IMR-90 (cell line): ENCODE measurements at regions not wholly inside any gene's neighbourhood (a gene's known extent, or its start where the extent isn't known, plus 50 kb on each side); places are given as distances from the start of the nearest gene placed in this dataset.

Source experiments
- ATAC-seq: fragments of 200-7000 bp; cut with Tn5 transposase; 2 replicates; pipeline ENCODE4 v1.9.1; 2020; ENCODE audit warnings: low read depth, mild to moderate bottlenecking, moderate library complexity
- BruUV-seq: library from RNA; stranded (reverse); fragments of 400-500 nt; replicated peaks from 2 replicates; lab custom pipeline; 2021; lab: Mats Ljungman, UMichigan
- CTCF ChIA-PET: fragments of 300-600 bp; formaldehyde crosslinking; extraction: SDS; loops from one replicate; lab custom pipeline; 2021; ENCODE audit warnings: antibody characterized with exemption; lab: Yijun Ruan, JAX
- POLR2A ChIA-PET: fragments of 300-600 bp; sonication (Branson Sonifier 250); formaldehyde crosslinking; loops from one replicate; lab custom pipeline; 2022; ENCODE audit warnings: antibody characterized with exemption; ENCODE audit not compliant: unreplicated experiment; lab: Charles Lee
- DNase-seq: peaks from one replicate; pipeline ENCODE4 v3.0.0; 2013
- H2AFZ ChIP-seq: replicated peaks from 2 replicates; pipeline ENCODE3; 2013; ENCODE audit warnings: low read length, mild to moderate bottlenecking; ENCODE audit not compliant: poor library complexity
- H2AK5ac ChIP-seq: 2 replicates; pipeline ENCODE4 v1.6.1; 2013; ENCODE audit warnings: low read depth, low read length, inconsistent platforms
- H2AK9ac ChIP-seq: replicated peaks from 2 replicates; pipeline ENCODE3; 2013; ENCODE audit warnings: mild to moderate bottlenecking, low read depth, low read length, moderate library complexity; ENCODE audit not compliant: poor library complexity
- H2BK120ac ChIP-seq: 2 replicates; pipeline ENCODE4 v1.6.1; 2013; ENCODE audit warnings: low read depth, low read length, inconsistent platforms
- H2BK15ac ChIP-seq: 3 replicates; pipeline ENCODE4 v1.6.1; 2013; ENCODE audit warnings: low read depth, low read length, inconsistent platforms
- H2BK20ac ChIP-seq: 2 replicates; pipeline ENCODE4 v1.6.1; 2013; ENCODE audit warnings: low read depth, mild to moderate bottlenecking, inconsistent platforms, low read length, moderate library complexity
- H2BK5ac ChIP-seq: 2 replicates; pipeline ENCODE4 v1.6.1; 2013; ENCODE audit warnings: mild to moderate bottlenecking, low read depth, low read length, inconsistent platforms; ENCODE audit not compliant: poor library complexity, severe bottlenecking
- H3K14ac ChIP-seq: replicated peaks from 2 replicates; pipeline ENCODE4 v1.6.1; 2013; ENCODE audit warnings: low read depth, low read length, inconsistent platforms
- H3K18ac ChIP-seq: 2 replicates; pipeline ENCODE4 v1.6.1; 2013; ENCODE audit warnings: low read depth, low read length, control low read depth
- H3K23ac ChIP-seq: 2 replicates; pipeline ENCODE4 v1.6.1; 2013; ENCODE audit warnings: low read depth, low read length, inconsistent platforms
- H3K27ac ChIP-seq: 2 replicates; pipeline ENCODE4 v1.5.1; 2013; ENCODE audit warnings: mild to moderate bottlenecking, control low read depth, low read length; ENCODE audit not compliant: insufficient read depth
- H3K27me3 ChIP-seq: 2 replicates; pipeline ENCODE4 v1.6.1; 2013; ENCODE audit warnings: low read length; ENCODE audit not compliant: control insufficient read depth, insufficient read depth
- H3K36me3 ChIP-seq: 2 replicates; pipeline ENCODE4 v1.6.1; 2013; ENCODE audit warnings: low read length, mixed read lengths; ENCODE audit not compliant: control insufficient read depth, insufficient read depth
- H3K4ac ChIP-seq: 2 replicates; pipeline ENCODE4 v1.6.1; 2013; ENCODE audit warnings: low read depth, low read length, inconsistent platforms
- H3K4me1 ChIP-seq: 2 replicates; pipeline ENCODE4 v1.6.1; 2013; ENCODE audit warnings: low read length, mixed read lengths; ENCODE audit not compliant: control insufficient read depth, insufficient read depth
- H3K4me2 ChIP-seq: 2 replicates; pipeline ENCODE4 v1.6.1; 2013; ENCODE audit warnings: low read depth, mild to moderate bottlenecking, control low read depth, low read length, moderate library complexity
- H3K4me3 ChIP-seq: 2 replicates; pipeline ENCODE4 v1.5.1; 2013; ENCODE audit warnings: low read depth, mild to moderate bottlenecking, control low read depth, low read length, moderate library complexity; ENCODE audit not compliant: insufficient read depth
- H3K56ac ChIP-seq: 2 replicates; pipeline ENCODE4 v1.6.1; 2013; ENCODE audit warnings: low read length, inconsistent platforms; ENCODE audit not compliant: insufficient read depth; ENCODE audit errors: extremely low read depth
- H3K79me1 ChIP-seq, 2 experiments: 2 replicates each; pipeline ENCODE4 v1.6.1; 2013; ENCODE audit warnings: low read length in 2 of 2, inconsistent platforms in 1 of 2, low read depth in 1 of 2
- H3K9ac ChIP-seq: 2 replicates; pipeline ENCODE4 v1.6.1; 2013; ENCODE audit warnings: low read depth, low read length, control low read depth
- H3K9me1 ChIP-seq: 2 replicates; pipeline ENCODE4 v1.6.1; 2013; ENCODE audit warnings: low read length, inconsistent platforms; ENCODE audit not compliant: insufficient read depth
- H3K9me3 ChIP-seq: 2 replicates; pipeline ENCODE4 v1.6.1; 2013; ENCODE audit warnings: low read length; ENCODE audit not compliant: control insufficient read depth, insufficient read depth
- H4K20me1 ChIP-seq: 2 replicates; pipeline ENCODE4 v1.6.1; 2013; ENCODE audit warnings: low read length, inconsistent platforms; ENCODE audit not compliant: insufficient read depth
- H4K5ac ChIP-seq: 2 replicates; pipeline ENCODE4 v1.6.1; 2013; ENCODE audit warnings: mild to moderate bottlenecking, low read depth, low read length, control low read depth
- H4K8ac ChIP-seq, 2 experiments: 2 replicates each; pipeline ENCODE4 v1.6.1; 2013; ENCODE audit warnings: low read depth in 2 of 2, low read length in 2 of 2, control low read depth in 1 of 2, inconsistent platforms in 1 of 2
- H4K91ac ChIP-seq: 2 replicates; pipeline ENCODE4 v1.6.1; 2013; ENCODE audit warnings: low read depth, low read length, inconsistent platforms; ENCODE audit not compliant: insufficient read depth
- MAZ ChIP-seq: IDR thresholded peaks from 2 replicates; pipeline ENCODE4 v1.6.1; 2012; ENCODE audit warnings: low read depth, mild to moderate bottlenecking, low read length, improper control_type of control experiment, moderate library complexity, borderline replicate concordance
- MXI1 ChIP-seq: IDR thresholded peaks from 2 replicates; pipeline ENCODE4 v1.6.1; 2012; ENCODE audit warnings: low read depth, mild to moderate bottlenecking, low read length, moderate library complexity, borderline replicate concordance
- RAD21 ChIP-seq: IDR thresholded peaks from 2 replicates; pipeline ENCODE4 v1.6.1; 2012; ENCODE audit warnings: low read length, improper control_type of control experiment
- WGBS, 2 experiments: methylation state at CpG; one replicate each; pipeline versions ENCODE4 v1.1.5 to v1.1.7; 2013; ENCODE audit warnings: missing lambda C conversion rate in 2 of 2; ENCODE audit not compliant: insufficient read length in 1 of 2; ENCODE audit errors: extremely low coverage in 2 of 2; 5-methylcytosine and 5-hydroxymethylcytosine counted together
- dilution Hi-C: fragments of 300-500 bp; cut with HindIII; formaldehyde crosslinking; loops from one replicate; pipeline ENCODE4 v1.14.3; 2018; ENCODE audit warnings: low sequenced_read_pairs; ENCODE audit not compliant: unreplicated experiment
- in situ Hi-C: fragments of 300-500 bp; cut with MboI; formaldehyde crosslinking; loops from 3 replicates; pipeline ENCODE4 v1.14.3; 2019; ENCODE audit warnings: low sequenced_read_pairs, inconsistent platforms, mixed read lengths
- intact Hi-C: fragments of 100-400 bp; cut with micrococcal nuclease; formaldehyde crosslinking; loops from 2 replicates; pipeline ENCODE4 v1.10.0; 2022
- TF ChIP-seq, protein P1 (sequence below): fragments of 150-350 bp; IDR thresholded peaks from 2 replicates; pipeline ENCODE4 v1.6.1; 2016; ENCODE audit warnings: low read depth, mild to moderate bottlenecking, low read length, moderate library complexity, borderline replicate concordance
- TF ChIP-seq, protein P2 (sequence below): fragments of 150-350 bp; IDR thresholded peaks from 2 replicates; pipeline ENCODE4 v1.6.1; 2017; ENCODE audit warnings: mild to moderate bottlenecking, antibody characterized with exemption, low read length, low read depth
- TF ChIP-seq, protein P3 (sequence below): conservative IDR thresholded peaks from 2 replicates; pipeline ENCODE4 v1.5.1; 2012; ENCODE audit warnings: mild to moderate bottlenecking, low read depth, low read length, improper control_type of control experiment

- peak overlapping the region; percentile 72; the same call in 1 of the 2 replicates for H2BK20ac ChIP-seq
- H4K91ac ChIP-seq: peak overlapping the region; percentile 71; the same call in 1 of the 2 replicates
- H3K9ac ChIP-seq: no peak overlapping the region
- POLR2A ChIA-PET: no interaction called here
- no peak overlapping the region for H2AFZ ChIP-seq
- no peak overlapping the region for H3K14ac ChIP-seq
- peak overlapping the region in 1 of 2 experiments; percentile 68; a peak in 2 of 4 replicates for H4K8ac ChIP-seq
- H2BK5ac ChIP-seq: peak overlapping the region; percentile 75
- H3K56ac ChIP-seq: no peak overlapping the region
- H3K79me1 ChIP-seq: no peaks in the 10 kb centered on the region
- CTCF ChIA-PET: no interaction called here
- no peaks in the 10 kb centered on the region for H3K36me3 ChIP-seq
- H3K4me3 ChIP-seq: no peak overlapping the region
- peaks cover 8% of the 10 kb centered on the region for H3K9me1 ChIP-seq
- no CpG with 5 or more reads among the region's 2 CpGs for WGBS, 2 experiments
- TF ChIP-seq RAD21: no peak
- TF ChIP-seq, protein P1, sequence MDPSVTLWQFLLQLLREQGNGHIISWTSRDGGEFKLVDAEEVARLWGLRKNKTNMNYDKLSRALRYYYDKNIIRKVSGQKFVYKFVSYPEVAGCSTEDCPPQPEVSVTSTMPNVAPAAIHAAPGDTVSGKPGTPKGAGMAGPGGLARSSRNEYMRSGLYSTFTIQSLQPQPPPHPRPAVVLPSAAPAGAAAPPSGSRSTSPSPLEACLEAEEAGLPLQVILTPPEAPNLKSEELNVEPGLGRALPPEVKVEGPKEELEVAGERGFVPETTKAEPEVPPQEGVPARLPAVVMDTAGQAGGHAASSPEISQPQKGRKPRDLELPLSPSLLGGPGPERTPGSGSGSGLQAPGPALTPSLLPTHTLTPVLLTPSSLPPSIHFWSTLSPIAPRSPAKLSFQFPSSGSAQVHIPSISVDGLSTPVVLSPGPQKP: no peak
- TF ChIP-seq MXI1: no peak
- TF ChIP-seq, protein P2, sequence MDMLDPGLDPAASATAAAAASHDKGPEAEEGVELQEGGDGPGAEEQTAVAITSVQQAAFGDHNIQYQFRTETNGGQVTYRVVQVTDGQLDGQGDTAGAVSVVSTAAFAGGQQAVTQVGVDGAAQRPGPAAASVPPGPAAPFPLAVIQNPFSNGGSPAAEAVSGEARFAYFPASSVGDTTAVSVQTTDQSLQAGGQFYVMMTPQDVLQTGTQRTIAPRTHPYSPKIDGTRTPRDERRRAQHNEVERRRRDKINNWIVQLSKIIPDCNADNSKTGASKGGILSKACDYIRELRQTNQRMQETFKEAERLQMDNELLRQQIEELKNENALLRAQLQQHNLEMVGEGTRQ: no peak
- TF ChIP-seq, protein P3, sequence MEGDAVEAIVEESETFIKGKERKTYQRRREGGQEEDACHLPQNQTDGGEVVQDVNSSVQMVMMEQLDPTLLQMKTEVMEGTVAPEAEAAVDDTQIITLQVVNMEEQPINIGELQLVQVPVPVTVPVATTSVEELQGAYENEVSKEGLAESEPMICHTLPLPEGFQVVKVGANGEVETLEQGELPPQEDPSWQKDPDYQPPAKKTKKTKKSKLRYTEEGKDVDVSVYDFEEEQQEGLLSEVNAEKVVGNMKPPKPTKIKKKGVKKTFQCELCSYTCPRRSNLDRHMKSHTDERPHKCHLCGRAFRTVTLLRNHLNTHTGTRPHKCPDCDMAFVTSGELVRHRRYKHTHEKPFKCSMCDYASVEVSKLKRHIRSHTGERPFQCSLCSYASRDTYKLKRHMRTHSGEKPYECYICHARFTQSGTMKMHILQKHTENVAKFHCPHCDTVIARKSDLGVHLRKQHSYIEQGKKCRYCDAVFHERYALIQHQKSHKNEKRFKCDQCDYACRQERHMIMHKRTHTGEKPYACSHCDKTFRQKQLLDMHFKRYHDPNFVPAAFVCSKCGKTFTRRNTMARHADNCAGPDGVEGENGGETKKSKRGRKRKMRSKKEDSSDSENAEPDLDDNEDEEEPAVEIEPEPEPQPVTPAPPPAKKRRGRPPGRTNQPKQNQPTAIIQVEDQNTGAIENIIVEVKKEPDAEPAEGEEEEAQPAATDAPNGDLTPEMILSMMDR: no peak
- no peak for TF ChIP-seq MAZ
- in situ Hi-C loops: no loop called here
- H3K4me1 ChIP-seq: peaks cover 13% of the 10 kb centered on the region
- no peak overlapping the region for H3K4me2 ChIP-seq
- no peak overlapping the region for H4K5ac ChIP-seq
- dilution Hi-C loops: no loop called here
- no peaks in the 10 kb centered on the region for H3K27me3 ChIP-seq
- H2BK15ac ChIP-seq: peak overlapping the region; percentile 88; the same call in 1 of the 3 replicates
- peak overlapping the region; percentile 74 for H3K4ac ChIP-seq
- intact Hi-C loops: no loop called here
- no peak overlapping the region for H3K27ac ChIP-seq
- ATAC-seq (no peak), DNase-seq (no peak)
- no peak overlapping the region for H2AK9ac ChIP-seq
- H3K23ac ChIP-seq: 0 out of 2 replicates have a peak overlapping the region, but pooled peaks have one; percentile 53
- no peak overlapping the region for H3K18ac ChIP-seq
- H4K20me1 ChIP-seq: no peaks in the 10 kb centered on the region
- peak overlapping the region; percentile 73; the same call in 1 of the 2 replicates for H2BK120ac ChIP-seq
- peak overlapping the region; percentile 61; the same call in 1 of the 2 replicates for H2AK5ac ChIP-seq
- no TSS peak for BruUV-seq
- no peaks in the 10 kb centered on the region for H3K9me3 ChIP-seq
Measured at GRCh38 chr6:144955392-144955791, 670.3 kb downstream of the UTRN start.
